IMR-90 (cell line): ENCODE measurements at regions not wholly inside any gene's neighbourhood (a gene's known extent, or its start where the extent isn't known, plus 50 kb on each side); places are given as distances from the start of the nearest gene placed in this dataset.
A peak's percentile ranks its signal among the peaks of the same experiment; 100 is the strongest.

Source experiments
- ATAC-seq: fragments of 200-7000 bp; cut with Tn5 transposase; 2 replicates; pipeline ENCODE4 v1.9.1; 2020; ENCODE audit warnings: low read depth, mild to moderate bottlenecking, moderate library complexity
- BruUV-seq: library from RNA; stranded (reverse); fragments of 400-500 nt; replicated peaks from 2 replicates; lab custom pipeline; 2021; lab: Mats Ljungman, UMichigan
- CTCF ChIA-PET: fragments of 300-600 bp; formaldehyde crosslinking; extraction: SDS; loops from one replicate; lab custom pipeline; 2021; ENCODE audit warnings: antibody characterized with exemption; lab: Yijun Ruan, JAX
- POLR2A ChIA-PET: fragments of 300-600 bp; sonication (Branson Sonifier 250); formaldehyde crosslinking; loops from one replicate; lab custom pipeline; 2022; ENCODE audit warnings: antibody characterized with exemption; ENCODE audit not compliant: unreplicated experiment; lab: Charles Lee
- DNase-seq: peaks from one replicate; pipeline ENCODE4 v3.0.0; 2013
- H2AFZ ChIP-seq: replicated peaks from 2 replicates; pipeline ENCODE3; 2013; ENCODE audit warnings: low read length, mild to moderate bottlenecking; ENCODE audit not compliant: poor library complexity
- H2AK5ac ChIP-seq: 2 replicates; pipeline ENCODE4 v1.6.1; 2013; ENCODE audit warnings: low read depth, low read length, inconsistent platforms
- H2AK9ac ChIP-seq: replicated peaks from 2 replicates; pipeline ENCODE3; 2013; ENCODE audit warnings: mild to moderate bottlenecking, low read depth, low read length, moderate library complexity; ENCODE audit not compliant: poor library complexity
- H2BK120ac ChIP-seq: 2 replicates; pipeline ENCODE4 v1.6.1; 2013; ENCODE audit warnings: low read depth, low read length, inconsistent platforms
- H2BK15ac ChIP-seq: 3 replicates; pipeline ENCODE4 v1.6.1; 2013; ENCODE audit warnings: low read depth, low read length, inconsistent platforms
- H2BK20ac ChIP-seq: 2 replicates; pipeline ENCODE4 v1.6.1; 2013; ENCODE audit warnings: low read depth, mild to moderate bottlenecking, inconsistent platforms, low read length, moderate library complexity
- H2BK5ac ChIP-seq: 2 replicates; pipeline ENCODE4 v1.6.1; 2013; ENCODE audit warnings: mild to moderate bottlenecking, low read depth, low read length, inconsistent platforms; ENCODE audit not compliant: poor library complexity, severe bottlenecking
- H3K14ac ChIP-seq: replicated peaks from 2 replicates; pipeline ENCODE4 v1.6.1; 2013; ENCODE audit warnings: low read depth, low read length, inconsistent platforms
- H3K18ac ChIP-seq: 2 replicates; pipeline ENCODE4 v1.6.1; 2013; ENCODE audit warnings: low read depth, low read length, control low read depth
- H3K23ac ChIP-seq: 2 replicates; pipeline ENCODE4 v1.6.1; 2013; ENCODE audit warnings: low read depth, low read length, inconsistent platforms
- H3K27ac ChIP-seq: 2 replicates; pipeline ENCODE4 v1.5.1; 2013; ENCODE audit warnings: mild to moderate bottlenecking, control low read depth, low read length; ENCODE audit not compliant: insufficient read depth
- H3K27me3 ChIP-seq: 2 replicates; pipeline ENCODE4 v1.6.1; 2013; ENCODE audit warnings: low read length; ENCODE audit not compliant: control insufficient read depth, insufficient read depth
- H3K36me3 ChIP-seq: 2 replicates; pipeline ENCODE4 v1.6.1; 2013; ENCODE audit warnings: low read length, mixed read lengths; ENCODE audit not compliant: control insufficient read depth, insufficient read depth
- H3K4ac ChIP-seq: 2 replicates; pipeline ENCODE4 v1.6.1; 2013; ENCODE audit warnings: low read depth, low read length, inconsistent platforms
- H3K4me1 ChIP-seq: 2 replicates; pipeline ENCODE4 v1.6.1; 2013; ENCODE audit warnings: low read length, mixed read lengths; ENCODE audit not compliant: control insufficient read depth, insufficient read depth
- H3K4me2 ChIP-seq: 2 replicates; pipeline ENCODE4 v1.6.1; 2013; ENCODE audit warnings: low read depth, mild to moderate bottlenecking, control low read depth, low read length, moderate library complexity
- H3K4me3 ChIP-seq: 2 replicates; pipeline ENCODE4 v1.5.1; 2013; ENCODE audit warnings: low read depth, mild to moderate bottlenecking, control low read depth, low read length, moderate library complexity; ENCODE audit not compliant: insufficient read depth
- H3K56ac ChIP-seq: 2 replicates; pipeline ENCODE4 v1.6.1; 2013; ENCODE audit warnings: low read length, inconsistent platforms; ENCODE audit not compliant: insufficient read depth; ENCODE audit errors: extremely low read depth
- H3K79me1 ChIP-seq, 2 experiments: 2 replicates each; pipeline ENCODE4 v1.6.1; 2013; ENCODE audit warnings: low read length in 2 of 2, inconsistent platforms in 1 of 2, low read depth in 1 of 2
- H3K9ac ChIP-seq: 2 replicates; pipeline ENCODE4 v1.6.1; 2013; ENCODE audit warnings: low read depth, low read length, control low read depth
- H3K9me1 ChIP-seq: 2 replicates; pipeline ENCODE4 v1.6.1; 2013; ENCODE audit warnings: low read length, inconsistent platforms; ENCODE audit not compliant: insufficient read depth
- H3K9me3 ChIP-seq: 2 replicates; pipeline ENCODE4 v1.6.1; 2013; ENCODE audit warnings: low read length; ENCODE audit not compliant: control insufficient read depth, insufficient read depth
- H4K20me1 ChIP-seq: 2 replicates; pipeline ENCODE4 v1.6.1; 2013; ENCODE audit warnings: low read length, inconsistent platforms; ENCODE audit not compliant: insufficient read depth
- H4K5ac ChIP-seq: 2 replicates; pipeline ENCODE4 v1.6.1; 2013; ENCODE audit warnings: mild to moderate bottlenecking, low read depth, low read length, control low read depth
- H4K8ac ChIP-seq, 2 experiments: 2 replicates each; pipeline ENCODE4 v1.6.1; 2013; ENCODE audit warnings: low read depth in 2 of 2, low read length in 2 of 2, control low read depth in 1 of 2, inconsistent platforms in 1 of 2
- H4K91ac ChIP-seq: 2 replicates; pipeline ENCODE4 v1.6.1; 2013; ENCODE audit warnings: low read depth, low read length, inconsistent platforms; ENCODE audit not compliant: insufficient read depth
- CEBPB ChIP-seq: IDR thresholded peaks from 2 replicates; pipeline ENCODE4 v1.6.1; 2012; ENCODE audit warnings: low read depth, low read length, improper control_type of control experiment
- ELK1 ChIP-seq: fragments of 150-350 bp; IDR thresholded peaks from 2 replicates; pipeline ENCODE4 v1.6.1; 2016; ENCODE audit warnings: low read depth, mild to moderate bottlenecking, low read length, moderate library complexity, borderline replicate concordance
- FOS ChIP-seq: fragments of 150-350 bp; IDR thresholded peaks from 2 replicates; pipeline ENCODE4 v1.6.1; 2016; ENCODE audit warnings: low read depth, low read length
- MAFK ChIP-seq: IDR thresholded peaks from 2 replicates; pipeline ENCODE4 v1.6.1; 2012; ENCODE audit warnings: low read depth, low read length, improper control_type of control experiment
- MAZ ChIP-seq: IDR thresholded peaks from 2 replicates; pipeline ENCODE4 v1.6.1; 2012; ENCODE audit warnings: low read depth, mild to moderate bottlenecking, low read length, improper control_type of control experiment, moderate library complexity, borderline replicate concordance
- NFE2L2 ChIP-seq: fragments of 150-350 bp; IDR thresholded peaks from 2 replicates; pipeline ENCODE4 v1.6.1; 2016; ENCODE audit warnings: low read depth, mild to moderate bottlenecking, low read length
- POLR2A ChIP-seq: IDR thresholded peaks from 2 replicates; pipeline ENCODE4 v1.6.1; 2012; ENCODE audit warnings: mild to moderate bottlenecking, low read depth, low read length
- WGBS, 2 experiments: methylation state at CpG; one replicate each; pipeline versions ENCODE4 v1.1.5 to v1.1.7; 2013; ENCODE audit warnings: missing lambda C conversion rate in 2 of 2; ENCODE audit not compliant: insufficient read length in 1 of 2; ENCODE audit errors: extremely low coverage in 2 of 2; 5-methylcytosine and 5-hydroxymethylcytosine counted together
- dilution Hi-C: fragments of 300-500 bp; cut with HindIII; formaldehyde crosslinking; loops from one replicate; pipeline ENCODE4 v1.14.3; 2018; ENCODE audit warnings: low sequenced_read_pairs; ENCODE audit not compliant: unreplicated experiment
- in situ Hi-C: fragments of 300-500 bp; cut with MboI; formaldehyde crosslinking; loops from 3 replicates; pipeline ENCODE4 v1.14.3; 2019; ENCODE audit warnings: low sequenced_read_pairs, inconsistent platforms, mixed read lengths
- intact Hi-C: fragments of 100-400 bp; cut with micrococcal nuclease; formaldehyde crosslinking; loops from 2 replicates; pipeline ENCODE4 v1.10.0; 2022

- ChIA-PET CTCF (interaction anchor here (0.6 kb wide), 1 partner anchor 16 kb away, joined by 3 read pairs; no protein-coding TSS in a partner anchor), POLR2A (no interaction called here)
- Histone ChIP-seq H3K4me3 (no peak overlapping the region), H3K36me3 (no peaks in the 10 kb centered on the region), H3K27ac (no peak overlapping the region), H2AK5ac (no peak overlapping the region), H3K9me3 (no peaks in the 10 kb centered on the region), H3K14ac (no peak overlapping the region; the same call in 1 of the 2 replicates), H3K18ac (no peak overlapping the region), H3K4me2 (no peak overlapping the region), H3K4me1 (peaks cover 7% of the 10 kb centered on the region), H4K8ac (peak overlapping the region in 1 of 2 experiments; percentile 23; a peak in 1 of 4 replicates), H2BK120ac (peak overlapping the region; percentile 61; the same call in 1 of the 2 replicates), H2AK9ac (peak overlapping the region; percentile 56), H2AFZ (peak overlapping the region; percentile 70), H3K9ac (no peak overlapping the region), H4K20me1 (no peaks in the 10 kb centered on the region), H4K5ac (no peak overlapping the region), H3K27me3 (peaks cover 16% of the 10 kb centered on the region), H2BK5ac (no peak overlapping the region), H3K56ac (no peak overlapping the region), H3K23ac (no peak overlapping the region), H3K79me1 (no peaks in the 10 kb centered on the region), H3K9me1 (no peaks in the 10 kb centered on the region; the same call in 1 of the 2 replicates), H4K91ac (no peak overlapping the region), H2BK20ac (peak overlapping the region; percentile 54; the same call in 1 of the 2 replicates), H3K4ac (peak overlapping the region; percentile 57; the same call in 1 of the 2 replicates), H2BK15ac (0 out of 3 replicates have a peak overlapping the region, but pooled peaks have one; percentile 28)
- WGBS, 2 experiments = no CpG with 5 or more reads among the region's 3 CpGs
- intact Hi-C loops (no loop called here), in situ Hi-C loops (no loop called here), dilution Hi-C loops (no loop called here)
- peak; percentile 50 for DNase-seq
- BruUV-seq = no TSS peak
- ATAC-seq = peak; percentile 89
- TF ChIP-seq ELK1 (no peak), CEBPB (peak; percentile 62; the same call in 1 of the 2 replicates), POLR2A (no peak), FOS (no peak), MAZ (no peak), NFE2L2 (no peak), MAFK (no peak)
Observed at GRCh38 chr21:41653954-41654491, 112.8 kb downstream of the RIPK4 start.
